Natural killer cell (primary cell): ENCODE measurements at regions not wholly inside any gene's neighbourhood (a gene's known extent, or its start where the extent isn't known, plus 50 kb on each side); places are given as distances from the start of the nearest gene placed in this dataset.
A peak's percentile ranks its signal among the peaks of the same experiment; 100 is the strongest.

Experiments
- ATAC-seq, 3 donors: fragments of 150-1000 bp in 2 of 3; fragments of 200-7000 bp in 1 of 3; cut with Tn5 transposase; 1 replicate in 1 of 3; 2 replicates in 2 of 3; pipeline ENCODE4 v1.10.0; 2021; ENCODE audit warnings: mild to moderate bottlenecking in 2 of 3, moderate library complexity in 2 of 3
- DNase-seq, 2 donors: peaks; one replicate each; pipeline versions ENCODE4 v3.0.0 to v3.0.0-alpha.2; 2013 to 2021; ENCODE audit warnings: mixed read lengths in 1 of 2
- H3K27ac ChIP-seq: one replicate; pipeline ENCODE4 v1.5.1; 2013; ENCODE audit warnings: mild to moderate bottlenecking, low read length
- H3K27me3 ChIP-seq: one replicate; pipeline ENCODE4 v1.6.1; 2013; ENCODE audit warnings: low read length; ENCODE audit not compliant: control insufficient read depth, insufficient read depth
- H3K36me3 ChIP-seq: one replicate; pipeline ENCODE4 v1.6.1; 2013; ENCODE audit warnings: low read length; ENCODE audit not compliant: control insufficient read depth, insufficient read depth
- H3K4me1 ChIP-seq: one replicate; pipeline ENCODE4 v1.6.1; 2013; ENCODE audit warnings: low read length; ENCODE audit not compliant: control insufficient read depth, insufficient read depth
- H3K4me3 ChIP-seq: one replicate; pipeline ENCODE4 v1.5.1; 2013; ENCODE audit warnings: low read length
- H3K9me3 ChIP-seq: one replicate; pipeline ENCODE4 v1.6.1; 2013; ENCODE audit warnings: low read length; ENCODE audit not compliant: control insufficient read depth, insufficient read depth
- H3K27ac Mint-ChIP-seq, 2 donors: one replicate each; pipeline ENCODE4 v1.8.0; 2022; ENCODE audit warnings: mild to moderate bottlenecking in 2 of 2, mixed read lengths in 2 of 2, moderate library complexity in 1 of 2
- H3K27me3 Mint-ChIP-seq, 2 donors: one replicate each; pipeline ENCODE4 v1.8.0; 2022; ENCODE audit warnings: low read depth in 2 of 2, mixed read lengths in 2 of 2
- H3K36me3 Mint-ChIP-seq: one replicate; pipeline ENCODE4 v1.8.0; 2022; ENCODE audit warnings: mixed read lengths
- H3K4me1 Mint-ChIP-seq, 2 donors: one replicate each; pipeline ENCODE4 v1.8.0; 2022; ENCODE audit warnings: mixed read lengths in 2 of 2
- H3K4me3 Mint-ChIP-seq: one replicate; pipeline ENCODE4 v1.8.0; 2022; ENCODE audit warnings: mild to moderate bottlenecking, moderate library complexity, mixed read lengths
- H3K9me3 Mint-ChIP-seq, 2 donors: one replicate each; pipeline ENCODE4 v1.8.0; 2022; ENCODE audit warnings: mixed read lengths in 2 of 2
- CTCF ChIP-seq: fragments of 200-600 bp; IDR thresholded peaks from one replicate; pipeline ENCODE4 v1.8.0; 2022; ENCODE audit warnings: antibody characterized with exemption
- WGBS: methylation state at CpG from one replicate; pipeline ENCODE4 v1.1.7; 2013; ENCODE audit warnings: missing lambda C conversion rate; ENCODE audit not compliant: insufficient coverage; 5-methylcytosine and 5-hydroxymethylcytosine counted together
- intact Hi-C: fragments of 100-400 bp; cut with micrococcal nuclease; formaldehyde crosslinking; loops from one replicate; pipeline ENCODE4 v1.14.2; 2022

GRCh38 chr12:33587784-33588712, 148.4 kb upstream of the SYT10 start:
- H3K36me3 ChIP-seq, result no peaks in the 10 kb centered on the region
- TF ChIP-seq CTCF, result no peak
- Mint-ChIP-seq H3K4me1 (no peaks in the 10 kb centered on the region), H3K4me3 (no peak overlapping the region), H3K9me3 (peaks cover 7 to 12% of the 10 kb centered on the region in 2 donors), H3K36me3 (no peaks in the 10 kb centered on the region), H3K27ac (no peak overlapping the region), H3K27me3 (no peaks in the 10 kb centered on the region)
- no peaks in the 10 kb centered on the region for H3K9me3 ChIP-seq
- WGBS, result 73% methylated on average over 7 of the region's 8 CpGs
- H3K4me1 ChIP-seq, result no peaks in the 10 kb centered on the region
- no peaks in the 10 kb centered on the region for H3K27me3 ChIP-seq
- intact Hi-C loops, result no loop called here
- DNase-seq (no peak), ATAC-seq (peak in 1 of 3 donors; percentile 68)
- no peak overlapping the region for H3K4me3 ChIP-seq
- H3K27ac ChIP-seq, result no peak overlapping the region

- H3K9me3 ChIP-seq, result no peaks in the 10 kb centered on the region
- Mint-ChIP-seq H3K27ac (no peak overlapping the region), H3K36me3 (no peaks in the 10 kb centered on the region), H3K4me3 (no peak overlapping the region), H3K27me3 (no peaks in the 10 kb centered on the region), H3K4me1 (no peaks in the 10 kb centered on the region), H3K9me3 (peaks cover 7 to 12% of the 10 kb centered on the region in 2 donors)
- intact Hi-C loops, result no loop called here
- no peak for TF ChIP-seq CTCF
- ATAC-seq (no peak), DNase-seq (no peak)
- H3K4me1 ChIP-seq, result no peaks in the 10 kb centered on the region
- no peak overlapping the region for H3K4me3 ChIP-seq
- H3K27me3 ChIP-seq, result no peaks in the 10 kb centered on the region
- H3K36me3 ChIP-seq, result no peaks in the 10 kb centered on the region
- WGBS, result 77% methylated on average over 4 of the region's 4 CpGs
- no peak overlapping the region for H3K27ac ChIP-seq
These were observed 149.2 kb upstream of the SYT10 start for GRCh38 chr12:33588725-33589405.

- Mint-ChIP-seq H3K27ac (no peak overlapping the region), H3K4me1 (no peaks in the 10 kb centered on the region), H3K9me3 (peaks cover 7 to 14% of the 10 kb centered on the region in 2 donors), H3K27me3 (no peaks in the 10 kb centered on the region), H3K36me3 (no peaks in the 10 kb centered on the region), H3K4me3 (no peak overlapping the region)
- no peaks in the 10 kb centered on the region for H3K4me1 ChIP-seq
- no peaks in the 10 kb centered on the region for H3K27me3 ChIP-seq
- H3K27ac ChIP-seq, result no peak overlapping the region
- TF ChIP-seq CTCF, result no peak
- ATAC-seq (no peak), DNase-seq (no peak)
- intact Hi-C loops, result no loop called here
- no peaks in the 10 kb centered on the region for H3K9me3 ChIP-seq
- H3K36me3 ChIP-seq, result no peaks in the 10 kb centered on the region
- WGBS, result 60% methylated on average over 3 of the region's 3 CpGs
- H3K4me3 ChIP-seq, result no peak overlapping the region
These were observed 150.0 kb upstream of the SYT10 start for GRCh38 chr12:33589576-33590114.
